Pancreas (tissue), 10 donors: ENCODE measurements at regions not wholly inside any gene's neighbourhood (a gene's known extent, or its start where the extent isn't known, plus 50 kb on each side); places are given as distances from the start of the nearest gene placed in this dataset.
"Not testable (repeated sequence)": the region's sequence is repeated elsewhere in the genome, so short reads cannot be mapped to it uniquely, and the experiment has no call there.

Experiments used
- ATAC-seq, 4 donors: fragments of 200-7000 bp; cut with Tn5 transposase; one replicate each; pipeline versions ENCODE4 v1.8.0 to v1.9.1; 2020; ENCODE audit warnings: mild to moderate bottlenecking in 4 of 4, moderate library complexity in 4 of 4
- DNase-seq, 6 donors: peaks; one replicate each; pipeline ENCODE4 v3.0.0-alpha.2; 2020
- FAIRE-seq: peaks from 2 replicates; lab custom pipeline; 2012; peaks lifted over from hg19 to GRCh38; lab: Jason Lieb, UNC
- H3K27ac ChIP-seq, 4 donors: fragments of 200-600 bp; sonication (generic); 1 replicate in 3 of 4; 2 replicates in 1 of 4; pipeline versions ENCODE4 v1.5.0 to v1.8.0; 2020
- H3K27me3 ChIP-seq, 4 donors: fragments of 200-600 bp; one replicate each; pipeline ENCODE4 v1.8.0; 2021
- H3K36me3 ChIP-seq, 3 donors: fragments of 200-600 bp; sonication (generic) in 1 of 3; one replicate each; pipeline versions ENCODE4 v1.5.0 to v1.8.0; 2020 to 2021
- H3K4me1 ChIP-seq, 3 donors: fragments of 200-600 bp; one replicate each; pipeline ENCODE4 v1.8.0; 2021
- H3K4me3 ChIP-seq, 4 donors: fragments of 200-600 bp; sonication (generic) in 2 of 4; one replicate each; pipeline versions ENCODE4 v1.5.0 to v1.8.0; 2020 to 2021
- H3K9me3 ChIP-seq, 4 donors: fragments of 200-600 bp; one replicate each; pipeline ENCODE4 v1.8.0; 2021
- CTCF ChIP-seq, 4 donors: fragments of 200-600 bp; sonication (generic) in 3 of 4; IDR thresholded peaks; one replicate each; pipeline versions ENCODE4 v1.5.0 to v1.8.0; 2021; ENCODE audit warnings: antibody characterized with exemption in 4 of 4
- WGBS, 2 donors: extraction: QIAGEN DNeasy Blood & Tissue Kit; methylation state at CpG; one replicate each; pipeline ENCODE4 v1.1.7; 2013; 5-methylcytosine and 5-hydroxymethylcytosine counted together
- intact Hi-C, 3 donors: fragments of 100-400 bp; cut with DNase I; formaldehyde crosslinking; loops; one replicate each; pipeline versions ENCODE4 v1.11.1 to v1.14.2; 2022
- donor health status: healthy with polysubstance abuse.
- donor health status: DM: no; HTN: no; CAD: no; lungs with moderate emphysema.
- donor health status: DM: no; HTN: no; CAD: no.
- donor health status: control.
- donor health status: control.
- donor health status: Bipolar disorder and iron deficiency.
- donor health status: DM: yes; HTN: yes; CAD: no.
- donor health status: DM: no; HTN: no; CAD: no.
- donor health status: DM: no; HTN: no; CAD: no.
- donor health status: DM: yes; HTN: yes; CAD: no.

GRCh38 chr3:35141406-35141805 lies 497.9 kb upstream of the ARPP21 start:
- no peaks in the 10 kb centered on the region for H3K4me1 ChIP-seq
- H3K9me3 ChIP-seq = no peaks in the 10 kb centered on the region
- no peaks in the 10 kb centered on the region for H3K27me3 ChIP-seq
- H3K27ac ChIP-seq = no peak overlapping the region
- 66 to 81% methylated on average over 4 of the region's 4 CpGs for WGBS, 2 donors
- no peak overlapping the region for H3K4me3 ChIP-seq
- DNase-seq = no peak
- intact Hi-C loops = no loop called here
- no peak for ATAC-seq
- no peak for TF ChIP-seq CTCF (IDR thresholded peaks at IDR 0.05)
- H3K36me3 ChIP-seq = no peaks in the 10 kb centered on the region
- FAIRE-seq = no peak

GRCh38 chr3:35144011-35144410 lies 495.3 kb upstream of the ARPP21 start:
- H3K36me3 ChIP-seq = no peaks in the 10 kb centered on the region
- DNase-seq (no peak), FAIRE-seq (no peak), ATAC-seq (no peak)
- intact Hi-C loops = no loop called here
- H3K4me3 ChIP-seq = no peak overlapping the region
- no peaks in the 10 kb centered on the region for H3K27me3 ChIP-seq
- no peak for TF ChIP-seq CTCF (IDR thresholded peaks at IDR 0.05)
- H3K27ac ChIP-seq = no peak overlapping the region
- no peaks in the 10 kb centered on the region for H3K4me1 ChIP-seq
- no peaks in the 10 kb centered on the region for H3K9me3 ChIP-seq

GRCh38 chr3:35146256-35147035 lies 492.9 kb upstream of the ARPP21 start:
- H3K4me3 ChIP-seq, H3K9me3 ChIP-seq, H3K4me1 ChIP-seq, intact Hi-C loops, H3K27me3 ChIP-seq, H3K27ac ChIP-seq, FAIRE-seq, ATAC-seq, H3K36me3 ChIP-seq: not testable (repeated sequence)
- 67 to 75% methylated on average over 10 of the region's 10 CpGs for WGBS, 2 donors
- DNase-seq = peak in 1 of 6 donors; percentile 27

GRCh38 chr3:35183927-35184675 lies 455.2 kb upstream of the ARPP21 start:
- FAIRE-seq (no peak), ATAC-seq (no peak), DNase-seq (no peak)
- 27 to 41% methylated on average over 2 of the region's 2 CpGs for WGBS, 2 donors
- TF ChIP-seq CTCF (IDR thresholded peaks at IDR 0.05) = no peak
- no peaks in the 10 kb centered on the region for H3K27me3 ChIP-seq
- intact Hi-C loops = no loop called here
- no peak overlapping the region for H3K4me3 ChIP-seq
- no peaks in the 10 kb centered on the region for H3K9me3 ChIP-seq
- no peaks in the 10 kb centered on the region for H3K36me3 ChIP-seq
- H3K27ac ChIP-seq = no peak overlapping the region
- no peaks in the 10 kb centered on the region for H3K4me1 ChIP-seq

GRCh38 chr3:35184775-35185174 lies 454.6 kb upstream of the ARPP21 start:
- H3K27ac ChIP-seq = no peak overlapping the region
- H3K4me1 ChIP-seq = no peaks in the 10 kb centered on the region
- FAIRE-seq (no peak), ATAC-seq (no peak), DNase-seq (no peak)
- H3K27me3 ChIP-seq = no peaks in the 10 kb centered on the region
- H3K36me3 ChIP-seq = no peaks in the 10 kb centered on the region
- TF ChIP-seq CTCF (IDR thresholded peaks at IDR 0.05) = no peak
- intact Hi-C loops = no loop called here
- 42 to 46% methylated on average over 2 of the region's 2 CpGs for WGBS, 2 donors
- H3K4me3 ChIP-seq = no peak overlapping the region
- H3K9me3 ChIP-seq = no peaks in the 10 kb centered on the region
